H9 (cell line): ENCODE measurements at regions not wholly inside any gene's neighbourhood (a gene's known extent, or its start where the extent isn't known, plus 50 kb on each side); places are given as distances from the start of the nearest gene placed in this dataset.
A peak's percentile ranks its signal among the peaks of the same experiment; 100 is the strongest.

Experiments
- DNase-seq: peaks from one replicate; pipeline ENCODE4 v3.0.0-alpha.2; 2017
- H2AFZ ChIP-seq: one replicate; pipeline ENCODE4 v1.6.1; 2013; ENCODE audit warnings: mild to moderate bottlenecking, low read length, control low read depth, moderate library complexity
- H2AK5ac ChIP-seq: 2 replicates; pipeline ENCODE4 v1.6.1; 2013; ENCODE audit warnings: low read length, control low read depth, mixed read lengths; ENCODE audit not compliant: insufficient read length
- H2BK120ac ChIP-seq: one replicate; pipeline ENCODE4 v1.6.1; 2013; ENCODE audit warnings: low read depth, mild to moderate bottlenecking, low read length, control low read depth, inconsistent platforms; ENCODE audit not compliant: poor library complexity, severe bottlenecking
- H2BK12ac ChIP-seq: 2 replicates; pipeline ENCODE4 v1.6.1; 2013; ENCODE audit warnings: low read length, control low read depth, mixed read lengths, low read depth; ENCODE audit not compliant: insufficient read length
- H2BK15ac ChIP-seq: 2 replicates; pipeline ENCODE4 v1.6.1; 2013; ENCODE audit warnings: low read depth, low read length, control low read depth
- H2BK20ac ChIP-seq: one replicate; pipeline ENCODE4 v1.6.1; 2013; ENCODE audit warnings: low read depth, mild to moderate bottlenecking, low read length, control low read depth, inconsistent platforms; ENCODE audit not compliant: poor library complexity, severe bottlenecking
- H2BK5ac ChIP-seq: 2 replicates; pipeline ENCODE4 v1.6.1; 2013; ENCODE audit warnings: low read length, control low read depth, mixed read lengths; ENCODE audit not compliant: insufficient read length
- H3K14ac ChIP-seq: 2 replicates; pipeline ENCODE4 v1.6.1; 2013; ENCODE audit warnings: low read length, control low read depth; ENCODE audit not compliant: insufficient read depth
- H3K18ac ChIP-seq: 2 replicates; pipeline ENCODE4 v1.6.1; 2013; ENCODE audit warnings: low read depth, mild to moderate bottlenecking, mixed read lengths, low read length, control low read depth; ENCODE audit not compliant: insufficient read length
- H3K23ac ChIP-seq: 2 replicates; pipeline ENCODE4 v1.6.1; 2013; ENCODE audit warnings: low read length, control low read depth, mixed read lengths, low read depth; ENCODE audit not compliant: insufficient read length
- H3K23me2 ChIP-seq: 2 replicates; pipeline ENCODE4 v1.6.1; 2013; ENCODE audit warnings: low read depth, mild to moderate bottlenecking, mixed read lengths, low read length, control low read depth; ENCODE audit not compliant: insufficient read length, poor library complexity, severe bottlenecking
- H3K27ac ChIP-seq: 2 replicates; pipeline ENCODE4 v1.5.1; 2013; ENCODE audit warnings: low read length, control low read depth, mixed read lengths, low read depth; ENCODE audit not compliant: insufficient read length
- H3K27me3 ChIP-seq: 2 replicates; pipeline ENCODE4 v1.6.1; 2013; ENCODE audit warnings: low read length, control low read depth, inconsistent platforms; ENCODE audit not compliant: insufficient read depth
- H3K4ac ChIP-seq: 2 replicates; pipeline ENCODE4 v1.6.1; 2013; ENCODE audit warnings: low read depth, mild to moderate bottlenecking, control low read depth, inconsistent platforms, low read length, moderate library complexity
- H3K4me1 ChIP-seq: 2 replicates; pipeline ENCODE4 v1.6.1; 2013; ENCODE audit warnings: low read length, control low read depth, inconsistent platforms; ENCODE audit not compliant: insufficient read depth
- H3K4me2 ChIP-seq: 2 replicates; pipeline ENCODE4 v1.6.1; 2013; ENCODE audit warnings: low read length, control low read depth, mixed read lengths; ENCODE audit not compliant: insufficient read length, insufficient read depth
- H3K56ac ChIP-seq: 2 replicates; pipeline ENCODE4 v1.6.1; 2013; ENCODE audit warnings: low read depth, mild to moderate bottlenecking, mixed read lengths, low read length, control low read depth; ENCODE audit not compliant: insufficient read length
- H3K79me1 ChIP-seq: 2 replicates; pipeline ENCODE4 v1.6.1; 2013; ENCODE audit warnings: low read depth, mild to moderate bottlenecking, moderate library complexity, low read length, control low read depth, inconsistent platforms; ENCODE audit not compliant: insufficient read depth, poor library complexity, severe bottlenecking
- H3K79me2 ChIP-seq: 2 replicates; pipeline ENCODE4 v1.6.1; 2013; ENCODE audit warnings: low read length, control low read depth, inconsistent platforms; ENCODE audit not compliant: insufficient read depth
- H3K9ac ChIP-seq: 2 replicates; pipeline ENCODE4 v1.6.1; 2013; ENCODE audit warnings: low read length, control low read depth, mixed read lengths; ENCODE audit not compliant: insufficient read length; ENCODE audit errors: extremely low read depth
- H3K9me3 ChIP-seq: one replicate; pipeline ENCODE4 v1.6.1; 2013; ENCODE audit warnings: low read depth, low read length, inconsistent platforms; ENCODE audit not compliant: control insufficient read depth
- H3T11ph ChIP-seq: one replicate; pipeline ENCODE4 v1.6.1; 2013; ENCODE audit warnings: mild to moderate bottlenecking, low read length, control low read depth, inconsistent platforms
- H4K20me1 ChIP-seq: one replicate; pipeline ENCODE4 v1.6.1; 2013; ENCODE audit not compliant: control insufficient read depth, insufficient read length, insufficient read depth
- H4K5ac ChIP-seq: 2 replicates; pipeline ENCODE4 v1.6.1; 2013; ENCODE audit warnings: low read depth, mild to moderate bottlenecking, mixed read lengths, low read length, control low read depth; ENCODE audit not compliant: insufficient read length
- H4K8ac ChIP-seq: replicated peaks from 2 replicates; pipeline ENCODE4 v1.6.1; 2013; ENCODE audit warnings: low read length, control low read depth, mixed read lengths, low read depth; ENCODE audit not compliant: insufficient read length
- H4K91ac ChIP-seq: 2 replicates; pipeline ENCODE4 v1.6.1; 2013; ENCODE audit warnings: low read depth, mild to moderate bottlenecking, moderate library complexity, mixed read lengths, low read length, control low read depth; ENCODE audit not compliant: insufficient read length
- H3K27ac Mint-ChIP-seq, 3 experiments: 2 replicates in 2 of 3; 3 replicates in 1 of 3; pipeline ENCODE4 v1.8.0; 2020 to 2021; ENCODE audit warnings: mixed read lengths in 3 of 3, mild to moderate bottlenecking in 1 of 3, moderate library complexity in 1 of 3
- H3K27me3 Mint-ChIP-seq: 2 replicates; pipeline ENCODE4 v1.8.0; 2021; ENCODE audit warnings: low read depth, mild to moderate bottlenecking, moderate library complexity, mixed read lengths
- H3K36me3 Mint-ChIP-seq, 3 experiments: 2 replicates in 2 of 3; 3 replicates in 1 of 3; pipeline ENCODE4 v1.8.0; 2020 to 2021; ENCODE audit warnings: low read depth in 3 of 3, mixed read lengths in 3 of 3; ENCODE audit not compliant: insufficient read depth in 1 of 3
- H3K4me1 Mint-ChIP-seq, 2 experiments: 2 replicates each; pipeline ENCODE4 v1.8.0; 2020; ENCODE audit warnings: mixed read lengths in 2 of 2
- H3K4me3 Mint-ChIP-seq, 2 experiments: 2 replicates in 1 of 2; 3 replicates in 1 of 2; pipeline ENCODE4 v1.8.0; 2020 to 2021; ENCODE audit warnings: mild to moderate bottlenecking in 2 of 2, mixed read lengths in 2 of 2, moderate library complexity in 1 of 2
- H3K9me3 Mint-ChIP-seq, 2 experiments: 2 replicates in 1 of 2; 3 replicates in 1 of 2; pipeline ENCODE4 v1.8.0; 2020; ENCODE audit warnings: mild to moderate bottlenecking in 2 of 2, mixed read lengths in 2 of 2, moderate library complexity in 1 of 2
- CTCF ChIP-seq: fragments of 200-600 bp; sonication (generic); conservative IDR thresholded peaks from 3 replicates; pipeline ENCODE4 v1.8.0; 2021; ENCODE audit warnings: antibody characterized with exemption, mild to moderate bottlenecking
- WGBS: extraction: QIAGEN DNeasy Blood & Tissue Kit; methylation state at CpG from one replicate; pipeline ENCODE4 v1.1.7; 2013; ENCODE audit warnings: missing lambda C conversion rate, low lambda C conversion rate, mixed read lengths; ENCODE audit not compliant: insufficient read length; ENCODE audit errors: extremely low coverage; 5-methylcytosine and 5-hydroxymethylcytosine counted together

GRCh38 chr20:6908673-6909072 is 141.2 kb downstream of the BMP2 start:
- H3K9me3 Mint-ChIP-seq, result no peaks in the 10 kb centered on the region
- no peak overlapping the region for H2BK15ac ChIP-seq
- H3K4me3 Mint-ChIP-seq, result no peak overlapping the region
- no peak overlapping the region for H3K23ac ChIP-seq
- peaks cover 44% of the 10 kb centered on the region in 2 experiments for H3K4me1 Mint-ChIP-seq
- H4K91ac ChIP-seq, result no peak overlapping the region
- no peak overlapping the region for H3K56ac ChIP-seq
- no peak overlapping the region for H2BK20ac ChIP-seq
- H3T11ph ChIP-seq, result no peak overlapping the region
- H2AFZ ChIP-seq, result no peak overlapping the region
- peak overlapping the region; percentile 60 for H3K4me2 ChIP-seq
- no peaks in the 10 kb centered on the region for H3K79me2 ChIP-seq
- H2BK5ac ChIP-seq, result no peak overlapping the region
- H4K20me1 ChIP-seq, result no peaks in the 10 kb centered on the region
- H3K9me3 ChIP-seq, result no peaks in the 10 kb centered on the region
- H3K4ac ChIP-seq, result no peak overlapping the region
- H4K5ac ChIP-seq, result no peak overlapping the region
- no peak for TF ChIP-seq CTCF
- H3K9ac ChIP-seq, result no peak overlapping the region
- peak overlapping the region; percentile 86 to 99 (median 97) for H3K27ac Mint-ChIP-seq
- H3K18ac ChIP-seq, result no peak overlapping the region
- H3K27ac ChIP-seq, result peak overlapping the region; percentile 83
- H2AK5ac ChIP-seq, result no peak overlapping the region
- no peak overlapping the region for H3K14ac ChIP-seq
- no peaks in the 10 kb centered on the region for H3K23me2 ChIP-seq
- no peaks in the 10 kb centered on the region for H3K79me1 ChIP-seq
- no peak overlapping the region for H2BK120ac ChIP-seq
- WGBS, result no CpG with 5 or more reads among the region's 2 CpGs
- H3K27me3 Mint-ChIP-seq, result no peaks in the 10 kb centered on the region
- H3K27me3 ChIP-seq, result no peaks in the 10 kb centered on the region
- peak; percentile 62 for DNase-seq
- no peak overlapping the region for H4K8ac ChIP-seq
- H3K36me3 Mint-ChIP-seq, result no peaks in the 10 kb centered on the region
- H3K4me1 ChIP-seq, result peaks cover 2% of the 10 kb centered on the region; the same call in 1 of the 2 replicates
- H2BK12ac ChIP-seq, result no peak overlapping the region
